ENCODE measurements at regions not wholly inside any gene's neighbourhood (a gene's known extent, or its start where the extent isn't known, plus 50 kb on each side); places are given as distances from the start of the nearest gene placed in this dataset.

DNA sequence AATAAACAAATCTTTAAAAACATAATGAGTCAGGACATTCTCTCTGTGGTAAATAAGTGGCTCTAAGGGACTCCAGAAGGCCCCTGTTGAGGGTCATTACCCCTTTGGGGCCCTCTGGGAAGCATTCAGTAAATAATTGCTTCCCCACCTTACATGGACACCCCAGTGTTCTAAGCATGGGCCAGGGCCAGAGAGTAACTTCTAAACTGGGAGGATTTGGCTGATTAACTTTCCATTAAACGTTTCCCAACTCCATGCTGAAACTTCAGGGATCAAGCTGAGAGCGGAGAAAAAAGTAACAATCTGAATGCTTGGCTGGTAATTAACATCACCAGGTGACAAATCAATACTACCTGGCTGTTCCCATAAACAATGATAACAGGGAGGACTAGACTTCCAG is 783.9 kb upstream of the LRRC4C start:
- no peak for DNase-seq (ENCODE audit: low read depth)
- TF ChIP-seq, protein P1, sequence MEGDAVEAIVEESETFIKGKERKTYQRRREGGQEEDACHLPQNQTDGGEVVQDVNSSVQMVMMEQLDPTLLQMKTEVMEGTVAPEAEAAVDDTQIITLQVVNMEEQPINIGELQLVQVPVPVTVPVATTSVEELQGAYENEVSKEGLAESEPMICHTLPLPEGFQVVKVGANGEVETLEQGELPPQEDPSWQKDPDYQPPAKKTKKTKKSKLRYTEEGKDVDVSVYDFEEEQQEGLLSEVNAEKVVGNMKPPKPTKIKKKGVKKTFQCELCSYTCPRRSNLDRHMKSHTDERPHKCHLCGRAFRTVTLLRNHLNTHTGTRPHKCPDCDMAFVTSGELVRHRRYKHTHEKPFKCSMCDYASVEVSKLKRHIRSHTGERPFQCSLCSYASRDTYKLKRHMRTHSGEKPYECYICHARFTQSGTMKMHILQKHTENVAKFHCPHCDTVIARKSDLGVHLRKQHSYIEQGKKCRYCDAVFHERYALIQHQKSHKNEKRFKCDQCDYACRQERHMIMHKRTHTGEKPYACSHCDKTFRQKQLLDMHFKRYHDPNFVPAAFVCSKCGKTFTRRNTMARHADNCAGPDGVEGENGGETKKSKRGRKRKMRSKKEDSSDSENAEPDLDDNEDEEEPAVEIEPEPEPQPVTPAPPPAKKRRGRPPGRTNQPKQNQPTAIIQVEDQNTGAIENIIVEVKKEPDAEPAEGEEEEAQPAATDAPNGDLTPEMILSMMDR (conservative IDR thresholded peaks at IDR 0.05; ENCODE audit: low read depth, low read length) = no peak
- H3K4me3 ChIP-seq (ENCODE audit: low read depth, low read length) = no peak overlapping the region

DNA sequence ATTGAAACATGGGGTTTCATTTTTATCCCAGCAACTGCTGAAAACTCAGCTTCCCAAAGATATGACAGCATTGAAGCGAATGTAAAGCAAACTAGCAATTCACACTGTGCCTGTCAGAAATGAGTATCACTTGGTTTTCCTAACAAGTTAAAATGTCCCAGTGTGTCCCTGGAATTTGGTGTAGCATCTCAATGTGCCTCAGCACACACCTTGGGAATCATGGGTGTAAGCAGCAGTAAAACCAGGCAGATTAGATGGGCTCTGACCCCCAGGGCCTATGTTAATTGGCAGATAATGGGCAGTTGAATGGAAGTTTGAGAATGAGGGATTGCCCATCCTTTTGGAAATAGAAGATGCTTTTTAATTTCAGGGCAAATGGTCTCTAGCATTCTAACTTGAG is 784.9 kb upstream of the LRRC4C start:
- TF ChIP-seq, protein P1 (conservative IDR thresholded peaks at IDR 0.05; ENCODE audit: low read depth, low read length) = no peak
- DNase-seq (ENCODE audit: low read depth) = no peak

DNA sequence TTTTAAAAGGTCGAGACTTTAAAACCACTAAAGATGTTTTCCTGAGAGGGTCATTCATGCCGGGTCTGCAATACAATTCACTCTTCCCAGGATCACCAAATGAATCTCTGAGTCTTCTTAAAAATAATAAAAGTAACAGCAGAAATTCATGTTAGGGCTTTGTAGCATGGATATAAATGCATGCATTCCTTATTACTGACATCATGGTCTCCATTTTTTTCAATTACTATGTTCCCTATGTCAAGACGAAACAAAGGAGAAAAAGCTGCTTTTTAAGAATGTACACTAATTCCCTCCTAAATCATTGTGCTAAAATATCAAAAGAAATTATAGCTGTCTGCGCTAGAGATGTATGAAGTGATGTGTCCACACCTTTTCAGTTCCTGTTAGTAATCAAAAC is 789.9 kb upstream of the LRRC4C start:
- no peak for DNase-seq (ENCODE audit: low read depth)
- no peak overlapping the region for H3K4me3 ChIP-seq (ENCODE audit: low read depth, low read length)
- TF ChIP-seq, protein P1 (conservative IDR thresholded peaks at IDR 0.05; ENCODE audit: low read depth, low read length) = no peak

More for the DNA sequence above, 784.9 kb upstream of the LRRC4C start:
- H3K4me3 ChIP-seq (ENCODE audit: low read depth, low read length) = no peak overlapping the region

DNA sequence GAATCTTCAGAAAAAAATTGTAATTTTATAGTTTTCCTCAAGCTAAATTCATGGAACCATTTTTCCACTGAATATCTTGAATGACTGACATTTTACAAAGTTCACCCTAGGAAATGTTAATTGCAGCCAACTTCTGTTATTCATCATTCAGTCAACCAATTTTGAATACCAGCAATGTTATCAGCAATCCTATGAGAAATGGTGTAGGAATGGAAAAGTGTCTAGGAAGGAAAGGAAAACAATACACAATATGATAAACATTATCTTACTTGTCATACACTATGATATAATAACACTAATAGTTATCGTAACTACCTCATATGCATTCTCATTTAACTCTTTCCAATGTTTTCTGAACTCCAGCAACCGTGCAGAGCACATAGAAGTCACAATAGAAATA is 790.5 kb upstream of the LRRC4C start:
- TF ChIP-seq, protein P1 (conservative IDR thresholded peaks at IDR 0.05; ENCODE audit: low read depth, low read length) = no peak
- H3K4me3 ChIP-seq (ENCODE audit: low read depth, low read length) = no peak overlapping the region
- DNase-seq (ENCODE audit: low read depth) = no peak

DNA sequence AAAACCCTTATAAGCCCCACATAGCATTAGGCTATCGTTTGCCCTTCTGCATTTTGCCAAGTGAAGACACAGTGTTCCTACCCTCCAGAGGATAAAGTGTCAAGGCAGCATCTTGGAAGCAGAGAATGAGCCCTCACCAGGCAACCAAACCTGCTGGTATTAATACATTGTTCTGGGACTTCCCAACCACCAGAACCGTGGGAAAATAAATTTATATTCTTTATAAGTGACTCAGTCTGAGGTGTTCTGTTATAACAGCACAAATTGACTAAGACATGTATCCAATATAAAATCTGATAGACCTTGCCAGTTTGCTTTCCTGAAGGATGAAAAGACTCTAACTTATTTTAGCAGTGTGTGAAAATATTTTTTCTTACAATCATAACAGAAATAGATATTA is 792.5 kb upstream of the LRRC4C start:
- H3K4me3 ChIP-seq (ENCODE audit: low read depth, low read length) = no peak overlapping the region
- DNase-seq (ENCODE audit: low read depth) = no peak
- TF ChIP-seq, protein P1 (conservative IDR thresholded peaks at IDR 0.05; ENCODE audit: low read depth, low read length) = no peak

DNA sequence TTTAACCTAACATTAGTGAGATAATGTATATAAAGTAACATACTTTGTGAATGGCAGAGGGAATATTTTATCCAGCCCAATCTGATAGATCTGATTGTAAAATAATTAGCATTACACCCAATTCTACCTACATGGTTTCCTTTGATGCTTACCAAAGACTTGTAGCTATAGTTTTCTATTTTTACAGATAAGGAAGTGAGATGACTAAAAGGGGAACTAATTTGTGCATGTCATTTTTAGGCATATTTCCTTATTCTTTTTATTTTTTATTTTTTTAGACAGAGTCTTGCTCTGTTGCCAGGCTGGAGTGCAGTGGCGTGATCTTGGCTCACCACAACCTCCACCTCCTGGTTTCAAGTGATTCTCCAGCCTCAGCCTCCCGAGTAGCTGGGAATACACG is 793.7 kb upstream of the LRRC4C start:
- DNase-seq (ENCODE audit: low read depth) = no peak
- H3K4me3 ChIP-seq (ENCODE audit: low read depth, low read length) = no peak overlapping the region
- TF ChIP-seq, protein P1 (conservative IDR thresholded peaks at IDR 0.05; ENCODE audit: low read depth, low read length) = no peak

DNA sequence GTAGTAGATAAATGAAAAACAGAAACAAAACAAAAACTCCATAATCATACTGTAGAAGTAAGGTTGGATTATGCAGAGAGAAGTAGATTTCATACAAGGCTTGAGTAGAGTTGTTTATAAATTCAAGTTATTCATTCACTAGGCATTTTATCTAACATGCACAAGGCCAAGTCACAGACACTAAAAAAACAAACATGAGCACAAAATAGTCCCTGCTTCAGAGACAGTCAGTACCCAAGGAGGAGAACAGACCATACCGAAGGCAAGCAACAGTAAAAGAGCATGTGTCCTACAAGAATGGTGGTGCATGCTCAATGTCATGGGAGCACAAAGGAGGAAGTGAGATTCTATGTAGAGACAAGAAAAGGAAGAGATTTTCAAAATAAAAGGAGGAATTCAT is 796.5 kb upstream of the LRRC4C start:
- DNase-seq (ENCODE audit: low read depth) = no peak
- H3K4me3 ChIP-seq (ENCODE audit: low read depth, low read length) = no peak overlapping the region
- TF ChIP-seq, protein P1 (conservative IDR thresholded peaks at IDR 0.05; ENCODE audit: low read depth, low read length) = no peak
